HepG2 (cell line): ENCODE measurements at regions not wholly inside any gene's neighbourhood (a gene's known extent, or its start where the extent isn't known, plus 50 kb on each side); places are given as distances from the start of the nearest gene placed in this dataset.

Experiments
- SP2 ChIP-seq: sonication (generic); formaldehyde crosslinking; IDR thresholded peaks from 2 replicates; pipeline ENCODE4 v1.5.1; 2020; ENCODE audit warnings: mild to moderate bottlenecking, missing genetic modification reagents
- TF ChIP-seq, protein P1 (sequence below), 2 experiments: IDR thresholded peaks; 2 replicates each; pipeline ENCODE4 v1.6.1; 2011 to 2012; ENCODE audit warnings: low read length in 2 of 2, borderline replicate concordance in 1 of 2, low read depth in 1 of 2, mild to moderate bottlenecking in 1 of 2, moderate library complexity in 1 of 2
- TF ChIP-seq, protein P2 (sequence below): sonication (generic); formaldehyde crosslinking; conservative IDR thresholded peaks from 2 replicates; pipeline ENCODE4 v1.4.0; 2020; ENCODE audit warnings: missing genetic modification reagents

DNA sequence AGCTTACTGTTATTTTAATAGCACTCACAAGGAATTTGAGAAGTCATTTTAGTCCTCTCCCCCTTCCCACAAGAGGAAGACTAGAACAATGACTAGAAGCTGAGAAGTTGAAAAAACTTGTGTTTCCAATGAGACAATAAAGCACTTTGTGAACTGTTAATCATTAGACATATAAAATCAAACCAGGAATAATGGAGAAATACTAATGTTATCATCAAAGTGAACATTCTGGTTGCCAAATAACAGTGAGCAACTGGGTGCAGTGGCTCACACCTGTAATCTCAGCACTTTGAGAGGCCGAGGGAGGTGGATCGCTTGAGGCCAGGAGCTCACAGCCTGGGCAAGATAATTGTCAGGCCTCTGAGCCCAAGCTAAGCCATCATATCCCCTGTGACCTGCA is 54.0 kb upstream of the RASAL2 start:
- TF ChIP-seq SP2 = no peak
- TF ChIP-seq, protein P1, sequence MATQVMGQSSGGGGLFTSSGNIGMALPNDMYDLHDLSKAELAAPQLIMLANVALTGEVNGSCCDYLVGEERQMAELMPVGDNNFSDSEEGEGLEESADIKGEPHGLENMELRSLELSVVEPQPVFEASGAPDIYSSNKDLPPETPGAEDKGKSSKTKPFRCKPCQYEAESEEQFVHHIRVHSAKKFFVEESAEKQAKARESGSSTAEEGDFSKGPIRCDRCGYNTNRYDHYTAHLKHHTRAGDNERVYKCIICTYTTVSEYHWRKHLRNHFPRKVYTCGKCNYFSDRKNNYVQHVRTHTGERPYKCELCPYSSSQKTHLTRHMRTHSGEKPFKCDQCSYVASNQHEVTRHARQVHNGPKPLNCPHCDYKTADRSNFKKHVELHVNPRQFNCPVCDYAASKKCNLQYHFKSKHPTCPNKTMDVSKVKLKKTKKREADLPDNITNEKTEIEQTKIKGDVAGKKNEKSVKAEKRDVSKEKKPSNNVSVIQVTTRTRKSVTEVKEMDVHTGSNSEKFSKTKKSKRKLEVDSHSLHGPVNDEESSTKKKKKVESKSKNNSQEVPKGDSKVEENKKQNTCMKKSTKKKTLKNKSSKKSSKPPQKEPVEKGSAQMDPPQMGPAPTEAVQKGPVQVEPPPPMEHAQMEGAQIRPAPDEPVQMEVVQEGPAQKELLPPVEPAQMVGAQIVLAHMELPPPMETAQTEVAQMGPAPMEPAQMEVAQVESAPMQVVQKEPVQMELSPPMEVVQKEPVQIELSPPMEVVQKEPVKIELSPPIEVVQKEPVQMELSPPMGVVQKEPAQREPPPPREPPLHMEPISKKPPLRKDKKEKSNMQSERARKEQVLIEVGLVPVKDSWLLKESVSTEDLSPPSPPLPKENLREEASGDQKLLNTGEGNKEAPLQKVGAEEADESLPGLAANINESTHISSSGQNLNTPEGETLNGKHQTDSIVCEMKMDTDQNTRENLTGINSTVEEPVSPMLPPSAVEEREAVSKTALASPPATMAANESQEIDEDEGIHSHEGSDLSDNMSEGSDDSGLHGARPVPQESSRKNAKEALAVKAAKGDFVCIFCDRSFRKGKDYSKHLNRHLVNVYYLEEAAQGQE (IDR thresholded peaks at IDR 0.05; ENCODE audit: borderline replicate concordance in 1 of 2, low read depth in 1 of 2, low read length in 2 of 2) = no peak
- TF ChIP-seq, protein P2, sequence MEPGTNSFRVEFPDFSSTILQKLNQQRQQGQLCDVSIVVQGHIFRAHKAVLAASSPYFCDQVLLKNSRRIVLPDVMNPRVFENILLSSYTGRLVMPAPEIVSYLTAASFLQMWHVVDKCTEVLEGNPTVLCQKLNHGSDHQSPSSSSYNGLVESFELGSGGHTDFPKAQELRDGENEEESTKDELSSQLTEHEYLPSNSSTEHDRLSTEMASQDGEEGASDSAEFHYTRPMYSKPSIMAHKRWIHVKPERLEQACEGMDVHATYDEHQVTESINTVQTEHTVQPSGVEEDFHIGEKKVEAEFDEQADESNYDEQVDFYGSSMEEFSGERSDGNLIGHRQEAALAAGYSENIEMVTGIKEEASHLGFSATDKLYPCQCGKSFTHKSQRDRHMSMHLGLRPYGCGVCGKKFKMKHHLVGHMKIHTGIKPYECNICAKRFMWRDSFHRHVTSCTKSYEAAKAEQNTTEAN (CRISPR knock-in tag) = no peak
